BE2C (cell line): ENCODE measurements at regions not wholly inside any gene's neighbourhood (a gene's known extent, or its start where the extent isn't known, plus 50 kb on each side); places are given as distances from the start of the nearest gene placed in this dataset.

Experiments used
- DNase-seq: peaks from one replicate; pipeline ENCODE4 v3.0.0-alpha.2; 2020
- H3K27me3 ChIP-seq: fragments of 250-450 bp; sonication (Bioruptor Pico); 2 replicates; pipeline ENCODE4 v1.5.1; 2020; ENCODE audit warnings: mild to moderate bottlenecking
- H3K36me3 ChIP-seq: fragments of 250-450 bp; sonication (Bioruptor Pico); 2 replicates; pipeline ENCODE4 v1.5.1; 2020; ENCODE audit warnings: mild to moderate bottlenecking
- H3K4me1 ChIP-seq: fragments of 250-450 bp; sonication (Bioruptor Pico); 2 replicates; pipeline ENCODE4 v1.5.1; 2020
- H3K4me3 ChIP-seq: 2 replicates; pipeline ENCODE4 v1.5.1; 2011; ENCODE audit warnings: low read depth, low read length
- H3K9me3 ChIP-seq: fragments of 250-450 bp; sonication (Bioruptor Pico); 2 replicates; pipeline ENCODE4 v1.5.1; 2020
- CTCF ChIP-seq: IDR thresholded peaks from 2 replicates; pipeline ENCODE4 v1.5.1; 2012; ENCODE audit warnings: mild to moderate bottlenecking, low read depth, low read length

- no peaks in the 10 kb centered on the region for H3K9me3 ChIP-seq
- H3K4me1 ChIP-seq = no peaks in the 10 kb centered on the region
- TF ChIP-seq CTCF = no peak
- H3K4me3 ChIP-seq = no peak overlapping the region
- H3K36me3 ChIP-seq = no peaks in the 10 kb centered on the region
- no peaks in the 10 kb centered on the region for H3K27me3 ChIP-seq
- DNase-seq = no peak
These were observed 60.6 kb upstream of the PTPN3 start for GRCh38 chr9:109558718-109559151.

GRCh38 chr9:109560470-109561132 is 62.5 kb upstream of the PTPN3 start:
- no peak overlapping the region for H3K4me3 ChIP-seq
- no peaks in the 10 kb centered on the region for H3K4me1 ChIP-seq
- H3K9me3 ChIP-seq = no peaks in the 10 kb centered on the region
- H3K27me3 ChIP-seq = no peaks in the 10 kb centered on the region
- no peaks in the 10 kb centered on the region for H3K36me3 ChIP-seq
- TF ChIP-seq CTCF = no peak
- DNase-seq = no peak

GRCh38 chr9:109561137-109561536 is 63.0 kb upstream of the PTPN3 start:
- Histone ChIP-seq H3K4me3 (no peak overlapping the region), H3K27me3 (no peaks in the 10 kb centered on the region), H3K9me3 (no peaks in the 10 kb centered on the region), H3K4me1 (no peaks in the 10 kb centered on the region), H3K36me3 (no peaks in the 10 kb centered on the region)
- no peak for DNase-seq
- TF ChIP-seq CTCF = no peak

- Histone ChIP-seq H3K9me3 (no peaks in the 10 kb centered on the region), H3K36me3 (no peaks in the 10 kb centered on the region), H3K4me1 (no peaks in the 10 kb centered on the region), H3K4me3 (no peak overlapping the region), H3K27me3 (no peaks in the 10 kb centered on the region; the same call in 1 of the 2 replicates)
- no peak for DNase-seq
- no peak for TF ChIP-seq CTCF
These were observed 70.0 kb upstream of the PTPN3 start for GRCh38 chr9:109568089-109568488.

GRCh38 chr9:109568568-109569210 is 70.6 kb upstream of the PTPN3 start:
- no peaks in the 10 kb centered on the region for H3K9me3 ChIP-seq
- H3K27me3 ChIP-seq = no peaks in the 10 kb centered on the region; the same call in 1 of the 2 replicates
- no peak overlapping the region for H3K4me3 ChIP-seq
- TF ChIP-seq CTCF = no peak
- DNase-seq = no peak
- H3K36me3 ChIP-seq = no peaks in the 10 kb centered on the region
- H3K4me1 ChIP-seq = no peaks in the 10 kb centered on the region
